ENCODE measurements at regions not wholly inside any gene's neighbourhood (a gene's known extent, or its start where the extent isn't known, plus 50 kb on each side); places are given as distances from the start of the nearest gene placed in this dataset.

GRCh38 chr21:35252831-35253230 is 203.7 kb upstream of the RUNX1 start:
- peaks cover 0 to 8% of the 10 kb centered on the region in 2 donors for H3K4me1 ChIP-seq (ENCODE audit: control insufficient read depth in 1 of 2, insufficient read depth in 2 of 2, low read length in 2 of 2)
- no peaks in the 10 kb centered on the region for H3K27me3 ChIP-seq (ENCODE audit: low read depth, low read length)
- H3K27ac ChIP-seq (ENCODE audit: low read length), result no peak overlapping the region
- H3K36me3 ChIP-seq (ENCODE audit: control insufficient read depth in 1 of 2, insufficient read depth in 2 of 2, low read length in 2 of 2), result no peaks in the 10 kb centered on the region
- no peak overlapping the region for H3K4me3 ChIP-seq (ENCODE audit: low read depth in 1 of 2, low read length in 2 of 2)
- H3K9me3 ChIP-seq (ENCODE audit: control insufficient read depth in 1 of 2, low read length in 2 of 2), result no peaks in the 10 kb centered on the region

GRCh38 chr21:35249636-35250035 is 200.5 kb upstream of the RUNX1 start:
- H3K27me3 ChIP-seq (ENCODE audit: low read depth, low read length), result no peaks in the 10 kb centered on the region
- H3K4me3 ChIP-seq (ENCODE audit: low read depth in 1 of 2, low read length in 2 of 2), result no peak overlapping the region
- no peaks in the 10 kb centered on the region for H3K4me1 ChIP-seq (ENCODE audit: control insufficient read depth in 1 of 2, insufficient read depth in 2 of 2, low read length in 2 of 2)
- H3K27ac ChIP-seq (ENCODE audit: low read length), result no peak overlapping the region
- H3K9me3 ChIP-seq (ENCODE audit: control insufficient read depth in 1 of 2, low read length in 2 of 2), result no peaks in the 10 kb centered on the region
- H3K36me3 ChIP-seq (ENCODE audit: control insufficient read depth in 1 of 2, insufficient read depth in 2 of 2, low read length in 2 of 2), result no peaks in the 10 kb centered on the region

- no peak overlapping the region for H3K27ac ChIP-seq (ENCODE audit: low read length)
- no peaks in the 10 kb centered on the region for H3K9me3 ChIP-seq (ENCODE audit: control insufficient read depth in 1 of 2, low read length in 2 of 2)
- no peak overlapping the region for H3K4me3 ChIP-seq (ENCODE audit: low read depth in 1 of 2, low read length in 2 of 2)
These were observed 196.8 kb upstream of the RUNX1 start for GRCh38 chr21:35245879-35246278.

GRCh38 chr21:35244514-35244913 is 195.4 kb upstream of the RUNX1 start:
- Histone ChIP-seq H3K27me3 (ENCODE audit: low read depth, low read length) (no peaks in the 10 kb centered on the region), H3K9me3 (ENCODE audit: control insufficient read depth in 1 of 2, low read length in 2 of 2) (no peaks in the 10 kb centered on the region), H3K27ac (ENCODE audit: low read length) (no peak overlapping the region), H3K4me3 (ENCODE audit: low read depth in 1 of 2, low read length in 2 of 2) (no peak overlapping the region), H3K4me1 (ENCODE audit: control insufficient read depth in 1 of 2, insufficient read depth in 2 of 2, low read length in 2 of 2) (no peaks in the 10 kb centered on the region), H3K36me3 (ENCODE audit: control insufficient read depth in 1 of 2, insufficient read depth in 2 of 2, low read length in 2 of 2) (no peaks in the 10 kb centered on the region)

More at GRCh38 chr21:35245879-35246278, 196.8 kb upstream of the RUNX1 start:
- no peaks in the 10 kb centered on the region for H3K4me1 ChIP-seq (ENCODE audit: control insufficient read depth in 1 of 2, insufficient read depth in 2 of 2, low read length in 2 of 2)
- H3K27me3 ChIP-seq (ENCODE audit: low read depth, low read length), result no peaks in the 10 kb centered on the region
- H3K36me3 ChIP-seq (ENCODE audit: control insufficient read depth in 1 of 2, insufficient read depth in 2 of 2, low read length in 2 of 2), result no peaks in the 10 kb centered on the region

GRCh38 chr21:35243171-35243570 is 194.1 kb upstream of the RUNX1 start:
- Histone ChIP-seq H3K36me3 (ENCODE audit: control insufficient read depth in 1 of 2, insufficient read depth in 2 of 2, low read length in 2 of 2) (no peaks in the 10 kb centered on the region), H3K27me3 (ENCODE audit: low read depth, low read length) (no peaks in the 10 kb centered on the region), H3K9me3 (ENCODE audit: control insufficient read depth in 1 of 2, low read length in 2 of 2) (no peaks in the 10 kb centered on the region), H3K4me1 (ENCODE audit: control insufficient read depth in 1 of 2, insufficient read depth in 2 of 2, low read length in 2 of 2) (no peaks in the 10 kb centered on the region), H3K4me3 (ENCODE audit: low read depth in 1 of 2, low read length in 2 of 2) (no peak overlapping the region), H3K27ac (ENCODE audit: low read length) (no peak overlapping the region)

- no peak overlapping the region for H3K4me3 ChIP-seq (ENCODE audit: low read depth in 1 of 2, low read length in 2 of 2)
- no peak overlapping the region for H3K27ac ChIP-seq (ENCODE audit: low read length)
- no peaks in the 10 kb centered on the region for H3K36me3 ChIP-seq (ENCODE audit: control insufficient read depth in 1 of 2, insufficient read depth in 2 of 2, low read length in 2 of 2)
- peaks cover 0 to 4% of the 10 kb centered on the region in 2 donors for H3K9me3 ChIP-seq (ENCODE audit: control insufficient read depth in 1 of 2, low read length in 2 of 2)
- H3K4me1 ChIP-seq (ENCODE audit: control insufficient read depth in 1 of 2, insufficient read depth in 2 of 2, low read length in 2 of 2), result no peaks in the 10 kb centered on the region
- no peaks in the 10 kb centered on the region for H3K27me3 ChIP-seq (ENCODE audit: low read depth, low read length)
These were observed 190.7 kb upstream of the RUNX1 start for GRCh38 chr21:35239811-35240219.

- Histone ChIP-seq H3K9me3 (ENCODE audit: control insufficient read depth in 1 of 2, low read length in 2 of 2) (peaks cover 0 to 4% of the 10 kb centered on the region in 2 donors), H3K4me3 (ENCODE audit: low read depth in 1 of 2, low read length in 2 of 2) (no peak overlapping the region), H3K27me3 (ENCODE audit: low read depth, low read length) (no peaks in the 10 kb centered on the region), H3K27ac (ENCODE audit: low read length) (no peak overlapping the region), H3K36me3 (ENCODE audit: control insufficient read depth in 1 of 2, insufficient read depth in 2 of 2, low read length in 2 of 2) (no peaks in the 10 kb centered on the region), H3K4me1 (ENCODE audit: control insufficient read depth in 1 of 2, insufficient read depth in 2 of 2, low read length in 2 of 2) (no peaks in the 10 kb centered on the region)
These were observed 189.0 kb upstream of the RUNX1 start for GRCh38 chr21:35238119-35238518.

- Histone ChIP-seq H3K4me3 (ENCODE audit: low read depth in 1 of 2, low read length in 2 of 2) (no peak overlapping the region), H3K36me3 (ENCODE audit: control insufficient read depth in 1 of 2, insufficient read depth in 2 of 2, low read length in 2 of 2) (no peaks in the 10 kb centered on the region), H3K4me1 (ENCODE audit: control insufficient read depth in 1 of 2, insufficient read depth in 2 of 2, low read length in 2 of 2) (no peaks in the 10 kb centered on the region), H3K9me3 (ENCODE audit: control insufficient read depth in 1 of 2, low read length in 2 of 2) (peaks cover 0 to 4% of the 10 kb centered on the region in 2 donors), H3K27ac (ENCODE audit: low read length) (no peak overlapping the region), H3K27me3 (ENCODE audit: low read depth, low read length) (no peaks in the 10 kb centered on the region)
These were observed 188.2 kb upstream of the RUNX1 start for GRCh38 chr21:35237287-35237686.

- no peak overlapping the region for H3K27ac ChIP-seq (ENCODE audit: low read length)
- no peaks in the 10 kb centered on the region for H3K4me1 ChIP-seq (ENCODE audit: control insufficient read depth in 1 of 2, insufficient read depth in 2 of 2, low read length in 2 of 2)
- no peak overlapping the region for H3K4me3 ChIP-seq (ENCODE audit: low read depth in 1 of 2, low read length in 2 of 2)
- peaks cover 0 to 4% of the 10 kb centered on the region in 2 donors for H3K9me3 ChIP-seq (ENCODE audit: control insufficient read depth in 1 of 2, low read length in 2 of 2)
- no peaks in the 10 kb centered on the region for H3K27me3 ChIP-seq (ENCODE audit: low read depth, low read length)
- no peaks in the 10 kb centered on the region for H3K36me3 ChIP-seq (ENCODE audit: control insufficient read depth in 1 of 2, insufficient read depth in 2 of 2, low read length in 2 of 2)
These were observed 187.0 kb upstream of the RUNX1 start for GRCh38 chr21:35236090-35236489.

GRCh38 chr21:35234725-35235124 is 185.6 kb upstream of the RUNX1 start:
- Histone ChIP-seq H3K9me3 (ENCODE audit: control insufficient read depth in 1 of 2, low read length in 2 of 2) (peaks cover 0 to 4% of the 10 kb centered on the region in 2 donors), H3K4me1 (ENCODE audit: control insufficient read depth in 1 of 2, insufficient read depth in 2 of 2, low read length in 2 of 2) (no peaks in the 10 kb centered on the region), H3K27ac (ENCODE audit: low read length) (no peak overlapping the region), H3K36me3 (ENCODE audit: control insufficient read depth in 1 of 2, insufficient read depth in 2 of 2, low read length in 2 of 2) (no peaks in the 10 kb centered on the region), H3K4me3 (ENCODE audit: low read depth in 1 of 2, low read length in 2 of 2) (no peak overlapping the region), H3K27me3 (ENCODE audit: low read depth, low read length) (no peaks in the 10 kb centered on the region)

GRCh38 chr21:35233756-35234155 is 184.7 kb upstream of the RUNX1 start:
- H3K36me3 ChIP-seq (ENCODE audit: control insufficient read depth in 1 of 2, insufficient read depth in 2 of 2, low read length in 2 of 2), result no peaks in the 10 kb centered on the region
- no peaks in the 10 kb centered on the region for H3K27me3 ChIP-seq (ENCODE audit: low read depth, low read length)
- H3K4me1 ChIP-seq (ENCODE audit: control insufficient read depth in 1 of 2, insufficient read depth in 2 of 2, low read length in 2 of 2), result no peaks in the 10 kb centered on the region
- no peak overlapping the region for H3K4me3 ChIP-seq (ENCODE audit: low read depth in 1 of 2, low read length in 2 of 2)
- peaks cover 0 to 4% of the 10 kb centered on the region in 2 donors for H3K9me3 ChIP-seq (ENCODE audit: control insufficient read depth in 1 of 2, low read length in 2 of 2)
- H3K27ac ChIP-seq (ENCODE audit: low read length), result no peak overlapping the region

GRCh38 chr21:35232545-35233176 is 183.6 kb upstream of the RUNX1 start:
- Histone ChIP-seq H3K9me3 (ENCODE audit: control insufficient read depth in 1 of 2, low read length in 2 of 2) (peaks cover 0 to 4% of the 10 kb centered on the region in 2 donors), H3K36me3 (ENCODE audit: control insufficient read depth in 1 of 2, insufficient read depth in 2 of 2, low read length in 2 of 2) (no peaks in the 10 kb centered on the region), H3K27ac (ENCODE audit: low read length) (no peak overlapping the region), H3K4me3 (ENCODE audit: low read depth in 1 of 2, low read length in 2 of 2) (no peak overlapping the region), H3K4me1 (ENCODE audit: control insufficient read depth in 1 of 2, insufficient read depth in 2 of 2, low read length in 2 of 2) (no peaks in the 10 kb centered on the region), H3K27me3 (ENCODE audit: low read depth, low read length) (no peaks in the 10 kb centered on the region)
